ENCODE measurements at regions not wholly inside any gene's neighbourhood (a gene's known extent, or its start where the extent isn't known, plus 50 kb on each side); places are given as distances from the start of the nearest gene placed in this dataset.

- H3K4me1 ChIP-seq = no peaks in the 10 kb centered on the region
- no peaks in the 10 kb centered on the region for H3K27me3 ChIP-seq
- WGBS, 2 donors = 85% methylated on average over 2 of the region's 2 CpGs; no CpG with 5 or more reads in 1 of the 2 donors
- DNase-seq = no peak
- TF ChIP-seq, protein P1, sequence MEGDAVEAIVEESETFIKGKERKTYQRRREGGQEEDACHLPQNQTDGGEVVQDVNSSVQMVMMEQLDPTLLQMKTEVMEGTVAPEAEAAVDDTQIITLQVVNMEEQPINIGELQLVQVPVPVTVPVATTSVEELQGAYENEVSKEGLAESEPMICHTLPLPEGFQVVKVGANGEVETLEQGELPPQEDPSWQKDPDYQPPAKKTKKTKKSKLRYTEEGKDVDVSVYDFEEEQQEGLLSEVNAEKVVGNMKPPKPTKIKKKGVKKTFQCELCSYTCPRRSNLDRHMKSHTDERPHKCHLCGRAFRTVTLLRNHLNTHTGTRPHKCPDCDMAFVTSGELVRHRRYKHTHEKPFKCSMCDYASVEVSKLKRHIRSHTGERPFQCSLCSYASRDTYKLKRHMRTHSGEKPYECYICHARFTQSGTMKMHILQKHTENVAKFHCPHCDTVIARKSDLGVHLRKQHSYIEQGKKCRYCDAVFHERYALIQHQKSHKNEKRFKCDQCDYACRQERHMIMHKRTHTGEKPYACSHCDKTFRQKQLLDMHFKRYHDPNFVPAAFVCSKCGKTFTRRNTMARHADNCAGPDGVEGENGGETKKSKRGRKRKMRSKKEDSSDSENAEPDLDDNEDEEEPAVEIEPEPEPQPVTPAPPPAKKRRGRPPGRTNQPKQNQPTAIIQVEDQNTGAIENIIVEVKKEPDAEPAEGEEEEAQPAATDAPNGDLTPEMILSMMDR (IDR thresholded peaks at IDR 0.05) = no peak
- no peak for TF ChIP-seq POLR2A (IDR thresholded peaks at IDR 0.05)
- no peak overlapping the region for H3K27ac ChIP-seq
- no peaks in the 10 kb centered on the region for H3K36me3 ChIP-seq
- H3K9me3 ChIP-seq = no peaks in the 10 kb centered on the region
- intact Hi-C loops (cut with DNase I) = no loop called here
- H3K4me3 ChIP-seq (replicated peaks in 1 of 3) = no peak overlapping the region
These were observed 706.7 kb downstream of the PTPRU start for GRCh38 chr1:29943034-29943433.

GRCh38 chr1:29939079-29939478, 702.8 kb downstream of the PTPRU start:
- 69 to 83% methylated on average over 2 of the region's 2 CpGs for WGBS, 2 donors
- no peak overlapping the region for H3K4me3 ChIP-seq (replicated peaks in 1 of 3)
- TF ChIP-seq, protein P1 (IDR thresholded peaks at IDR 0.05) = no peak
- no peak for TF ChIP-seq POLR2A (IDR thresholded peaks at IDR 0.05)
- H3K36me3 ChIP-seq = no peaks in the 10 kb centered on the region
- intact Hi-C loops (cut with DNase I) = no loop called here
- no peaks in the 10 kb centered on the region for H3K4me1 ChIP-seq
- no peaks in the 10 kb centered on the region for H3K9me3 ChIP-seq
- no peak for DNase-seq
- H3K27me3 ChIP-seq = no peaks in the 10 kb centered on the region
- H3K27ac ChIP-seq = no peak overlapping the region

DNA sequence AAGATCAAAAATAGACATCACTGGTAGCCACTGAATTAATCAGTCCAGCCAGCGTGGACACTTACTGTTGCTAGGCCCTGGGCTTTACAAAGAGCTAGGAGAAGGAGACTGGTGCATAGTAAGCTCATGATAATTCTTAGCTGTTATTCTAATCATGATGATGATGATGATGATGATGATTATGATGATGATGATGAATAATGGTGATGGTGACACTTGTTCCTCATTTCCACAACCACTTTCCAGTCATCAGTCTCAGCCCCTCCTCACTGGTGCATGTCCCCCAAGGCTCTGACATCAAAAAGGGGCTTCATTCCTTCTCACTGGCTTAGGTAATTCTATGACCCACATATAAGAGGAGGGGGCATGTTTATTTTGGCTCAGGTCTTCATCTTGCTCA, 701.0 kb downstream of the PTPRU start:
- H3K4me1 ChIP-seq = no peaks in the 10 kb centered on the region
- intact Hi-C loops (cut with DNase I) = no loop called here
- no peaks in the 10 kb centered on the region for H3K27me3 ChIP-seq
- no peaks in the 10 kb centered on the region for H3K9me3 ChIP-seq
- no peak overlapping the region for H3K4me3 ChIP-seq (replicated peaks in 1 of 3)
- DNase-seq = no peak
- no peak for TF ChIP-seq POLR2A (IDR thresholded peaks at IDR 0.05)
- TF ChIP-seq, protein P1 (IDR thresholded peaks at IDR 0.05) = no peak
- no peaks in the 10 kb centered on the region for H3K36me3 ChIP-seq
- H3K27ac ChIP-seq = no peak overlapping the region
- WGBS, 2 donors = 88 to 96% methylated on average over 1 of the region's 1 CpG

DNA sequence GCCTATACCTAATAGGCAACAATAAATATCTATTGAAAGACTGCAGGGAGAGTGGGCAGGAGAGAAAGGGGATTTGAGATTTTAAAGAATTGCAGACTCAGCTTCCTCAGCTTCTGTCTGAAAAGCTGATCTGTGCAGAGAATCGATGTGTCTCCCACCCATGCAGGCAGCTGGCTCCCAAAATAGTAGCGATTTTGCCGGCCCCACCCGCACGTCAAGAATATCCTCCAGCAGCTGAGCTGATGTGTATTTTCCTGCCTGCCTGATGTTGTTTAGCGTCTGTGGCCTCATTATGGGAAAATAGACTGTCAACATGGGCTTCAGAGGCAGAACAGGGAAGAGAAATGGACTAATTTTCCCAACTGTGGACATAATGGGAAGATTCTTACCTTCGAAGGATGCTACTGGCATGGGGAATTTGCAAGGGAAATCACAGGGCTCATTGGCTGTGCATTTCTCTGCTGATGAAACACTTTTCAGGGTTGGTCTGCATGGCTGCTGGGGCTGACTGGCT, 699.8 kb downstream of the PTPRU start:
- WGBS, 2 donors = 63 to 69% methylated on average over 7 of the region's 7 CpGs
- H3K36me3 ChIP-seq = no peaks in the 10 kb centered on the region
- intact Hi-C loops (cut with DNase I) = no loop called here
- TF ChIP-seq, protein P1 (IDR thresholded peaks at IDR 0.05) = no peak
- no peak for TF ChIP-seq POLR2A (IDR thresholded peaks at IDR 0.05)
- no peak overlapping the region for H3K27ac ChIP-seq
- no peaks in the 10 kb centered on the region for H3K4me1 ChIP-seq
- H3K4me3 ChIP-seq (replicated peaks in 1 of 3) = no peak overlapping the region
- no peaks in the 10 kb centered on the region for H3K27me3 ChIP-seq
- no peak for DNase-seq
- H3K9me3 ChIP-seq = no peaks in the 10 kb centered on the region

DNA sequence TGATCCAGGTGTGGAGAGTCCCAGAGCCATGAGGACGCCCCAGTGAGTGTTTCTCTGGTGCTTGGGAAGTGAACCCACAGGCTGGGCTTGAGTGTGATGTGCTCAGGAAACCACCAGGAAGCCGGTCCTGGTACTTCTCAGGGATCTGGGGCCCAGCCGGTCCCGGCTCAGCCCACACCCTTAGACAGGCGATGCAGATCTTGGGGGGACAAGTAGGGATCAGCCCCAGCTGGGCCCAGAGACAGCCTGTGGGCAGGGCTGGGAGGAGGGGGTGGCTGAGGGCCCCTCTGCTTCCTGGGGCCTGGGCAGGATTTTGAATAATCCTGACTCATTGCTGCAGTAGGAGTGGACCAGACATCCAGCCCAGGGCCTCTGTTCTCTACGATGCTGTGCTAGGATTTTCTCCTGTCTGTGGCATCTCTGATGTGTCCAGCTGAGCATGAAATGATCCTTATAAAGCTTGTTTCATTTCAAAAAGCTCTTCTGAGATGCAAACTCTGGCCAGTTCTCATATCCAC, 698.0 kb downstream of the PTPRU start:
- no peak for DNase-seq
- Histone ChIP-seq H3K4me3 (replicated peaks in 1 of 3) (no peak overlapping the region), H3K27ac (no peak overlapping the region), H3K36me3 (no peaks in the 10 kb centered on the region), H3K4me1 (no peaks in the 10 kb centered on the region), H3K27me3 (no peaks in the 10 kb centered on the region), H3K9me3 (no peaks in the 10 kb centered on the region)
- 83 to 84% methylated on average over 6 of the region's 6 CpGs for WGBS, 2 donors
- intact Hi-C loops (cut with DNase I) = no loop called here
- TF ChIP-seq, protein P1 (IDR thresholded peaks at IDR 0.05) = no peak

All from thyroid gland (tissue), 4 donors.